ENCODE measurements at regions not wholly inside any gene's neighbourhood (a gene's known extent, or its start where the extent isn't known, plus 50 kb on each side); places are given as distances from the start of the nearest gene placed in this dataset.

GRCh38 chr4:110869114-110869513, 246.2 kb upstream of the PITX2 start:
- no peak for TF ChIP-seq SIN3A (IDR thresholded peaks at IDR 0.05; ENCODE audit: borderline replicate concordance, insufficient read depth, low read depth, low read length)
- no peak for TF ChIP-seq CTCF (IDR thresholded peaks at IDR 0.05)
